HK-2 (cell line): ENCODE measurements at regions not wholly inside any gene's neighbourhood (a gene's known extent, or its start where the extent isn't known, plus 50 kb on each side); places are given as distances from the start of the nearest gene placed in this dataset.

Source experiments
- DNase-seq: peaks from one replicate; pipeline ENCODE4 v3.0.0-alpha.2; 2018; ENCODE audit not compliant: unreplicated experiment

DNA sequence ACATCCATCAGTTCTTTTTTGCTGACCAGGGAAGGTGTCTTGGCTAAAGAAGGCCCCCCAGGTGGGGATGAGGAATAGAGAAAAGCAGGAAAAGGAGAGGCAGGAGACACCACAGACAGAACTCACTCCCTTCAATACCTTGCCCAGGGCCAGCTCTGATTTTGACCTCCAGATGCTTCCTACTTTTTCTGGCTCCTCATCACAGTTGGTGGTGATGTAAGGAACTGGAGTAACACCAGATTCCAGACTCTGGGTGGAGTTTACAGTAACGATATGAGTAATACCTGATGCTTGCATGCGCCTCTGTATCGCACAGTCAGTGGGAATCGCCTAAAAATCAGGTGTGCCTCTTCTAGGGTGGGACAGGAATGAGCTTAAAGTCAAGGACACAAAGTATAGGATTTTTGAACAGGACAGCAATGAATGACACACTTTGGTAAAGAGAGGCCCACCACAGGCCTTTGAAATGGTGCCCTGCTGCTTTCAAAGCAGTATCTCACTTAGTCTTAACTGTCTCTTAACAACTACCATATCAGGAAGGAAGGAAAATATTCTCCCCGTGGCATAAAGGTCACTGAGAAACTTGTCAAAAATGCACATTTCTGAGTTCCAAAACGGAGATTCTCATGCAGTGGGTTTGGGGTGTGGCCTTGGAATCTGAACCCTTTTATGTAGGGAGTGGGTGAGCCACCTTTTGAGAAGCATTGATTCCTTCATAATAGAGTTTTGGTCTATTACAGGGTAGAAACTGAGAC is 140.8 kb downstream of the SNX19 start:
- DNase-seq = no peak

DNA sequence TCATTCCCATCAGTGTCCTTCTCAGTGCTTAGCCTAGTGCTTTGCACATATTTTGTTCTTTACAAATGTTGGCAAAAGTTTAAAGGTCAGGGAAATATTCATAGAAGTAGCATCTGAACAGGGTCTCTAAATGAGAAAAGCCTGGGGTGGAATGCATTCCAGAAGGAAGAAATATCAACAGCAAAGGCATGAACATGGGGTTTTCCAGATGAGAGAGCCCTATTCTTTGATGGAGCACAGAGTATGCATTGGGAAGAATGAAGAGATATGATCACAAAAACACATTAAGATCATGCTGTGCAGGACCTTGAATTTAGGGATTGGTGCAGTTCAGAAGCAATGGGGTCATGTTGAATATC is 140.2 kb downstream of the SNX19 start:
- DNase-seq = no peak

GRCh38 chr11:130778026-130778425 is 138.3 kb downstream of the SNX19 start:
- no peak for DNase-seq

GRCh38 chr11:130778705-130779104 is 137.6 kb downstream of the SNX19 start:
- DNase-seq = no peak

- DNase-seq = no peak
Measured at GRCh38 chr11:130779267-130779666, 137.0 kb downstream of the SNX19 start.

- DNase-seq = no peak
Measured at GRCh38 chr11:130779943-130780342, 136.3 kb downstream of the SNX19 start.

- no peak for DNase-seq
Measured at GRCh38 chr11:130780437-130780836, 135.8 kb downstream of the SNX19 start.

DNA sequence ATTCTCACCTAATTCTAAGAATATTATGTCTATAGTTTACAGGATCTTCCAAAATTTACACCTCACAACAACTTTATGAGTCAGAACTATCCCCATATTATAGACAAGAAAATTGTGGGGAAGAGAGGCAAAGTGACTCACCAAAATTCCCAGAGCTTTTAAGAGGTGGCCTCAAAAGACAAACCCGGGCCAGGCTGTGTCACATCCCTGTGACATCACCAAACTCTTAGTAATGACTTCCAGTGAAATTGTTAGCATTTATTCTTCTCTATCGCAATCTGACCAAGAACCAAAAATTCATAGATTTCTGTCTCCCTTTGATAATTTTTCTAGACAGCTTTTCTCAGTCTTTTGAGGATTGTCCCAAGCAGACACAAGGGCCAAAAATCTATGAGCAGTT is 134.3 kb downstream of the SNX19 start:
- DNase-seq = peak; percentile 28

GRCh38 chr11:130782361-130783222 is 133.7 kb downstream of the SNX19 start:
- DNase-seq = no peak

DNA sequence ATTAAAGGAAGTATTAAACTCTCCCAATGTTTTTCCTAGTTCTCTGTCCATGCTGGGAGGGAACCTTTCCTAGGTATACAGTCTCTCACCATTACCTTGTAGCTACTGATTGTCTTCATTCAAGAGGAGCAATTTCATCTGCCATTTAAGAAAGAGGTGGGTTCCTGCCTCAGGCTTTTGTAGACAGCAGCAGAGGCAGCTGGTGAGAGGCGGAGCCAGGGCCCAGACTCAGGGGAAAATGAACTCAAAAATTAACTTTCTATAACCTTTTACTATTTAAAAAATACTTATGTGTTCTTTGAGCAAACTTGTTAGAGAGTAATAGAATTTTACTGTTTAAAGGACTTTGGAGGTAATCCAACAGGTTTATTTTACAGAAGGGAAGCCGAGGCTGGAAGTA is 133.0 kb downstream of the SNX19 start:
- DNase-seq = no peak

- no peak for DNase-seq
Measured at GRCh38 chr11:130785380-130786116, 130.7 kb downstream of the SNX19 start.

DNA sequence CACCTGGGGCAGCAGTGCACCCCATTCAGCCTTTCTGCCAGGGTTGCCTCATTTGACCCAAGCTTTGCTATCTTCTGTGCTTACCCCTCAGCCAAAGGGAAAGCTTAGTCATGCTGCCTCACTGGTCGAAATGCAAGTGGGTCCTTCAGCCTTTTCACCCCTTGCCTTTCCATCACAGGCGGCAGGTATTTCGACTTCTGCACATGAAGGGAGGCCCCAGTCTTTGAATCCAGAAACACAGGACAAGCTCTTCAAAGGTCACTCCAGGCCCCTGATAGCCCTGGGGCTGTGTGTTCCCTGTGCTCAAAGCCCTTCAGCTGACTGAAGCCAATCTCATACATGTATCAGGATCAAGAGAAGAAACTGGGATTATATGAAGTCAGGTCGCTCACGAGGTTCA is 129.7 kb downstream of the SNX19 start:
- DNase-seq = no peak

DNA sequence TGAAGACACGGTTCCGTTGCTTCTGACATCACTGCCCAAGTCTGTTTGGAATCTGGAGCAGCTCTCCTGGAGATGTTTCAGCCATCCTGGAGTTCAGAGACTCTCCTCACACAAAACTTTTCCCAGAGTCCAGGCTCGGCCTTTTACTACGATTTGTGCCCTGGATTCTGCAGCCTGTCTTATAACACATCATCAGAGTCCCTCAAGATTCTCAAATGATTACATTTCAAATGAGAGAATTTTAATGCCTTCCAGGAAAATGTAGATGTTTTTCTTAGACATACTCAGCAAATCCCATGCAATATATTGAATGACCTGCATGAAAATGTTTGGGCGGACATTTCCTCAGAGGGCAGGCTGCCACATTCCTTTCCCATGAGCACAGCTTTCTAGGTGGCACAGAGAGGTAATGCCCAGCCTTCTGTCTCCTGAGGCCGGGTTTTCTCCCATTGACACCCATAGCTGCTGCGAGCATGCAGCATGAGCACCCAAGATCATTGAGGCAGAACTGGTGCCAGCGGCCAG is 129.1 kb downstream of the SNX19 start:
- peak; percentile 55 for DNase-seq

DNA sequence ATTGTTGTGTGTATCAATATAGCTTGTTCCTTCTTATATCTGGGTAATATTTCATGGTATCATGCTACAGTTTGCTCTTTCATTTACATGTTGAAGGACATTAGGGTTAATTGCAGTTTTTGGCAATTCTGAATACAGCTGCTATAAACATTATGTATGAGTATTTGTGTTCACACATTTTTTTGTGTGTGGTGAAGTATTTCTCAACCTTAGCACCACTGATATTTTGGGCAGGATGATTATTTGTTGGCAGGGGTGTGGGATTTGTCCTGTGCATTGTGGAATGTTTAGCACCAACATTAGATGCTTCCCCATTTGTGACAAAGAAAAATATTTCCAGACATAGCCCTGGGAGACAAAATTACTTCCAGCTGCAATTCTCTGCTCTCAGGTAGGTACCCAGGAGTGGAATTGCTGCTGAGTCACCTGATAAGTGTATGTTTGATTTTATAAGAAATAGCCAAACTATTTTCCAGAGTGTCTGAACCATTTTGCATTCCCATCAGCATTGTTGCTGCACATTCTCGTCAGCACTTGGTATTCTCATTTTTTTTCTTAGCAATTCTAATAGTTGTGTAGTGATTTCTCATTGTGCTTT is 128.2 kb downstream of the SNX19 start:
- no peak for DNase-seq

- no peak for DNase-seq
Measured at GRCh38 chr11:130789056-130789640, 127.1 kb downstream of the SNX19 start.

- no peak for DNase-seq
Measured at GRCh38 chr11:130790689-130791088, 125.6 kb downstream of the SNX19 start.

GRCh38 chr11:130792772-130793171 is 123.5 kb downstream of the SNX19 start:
- DNase-seq = no peak

DNA sequence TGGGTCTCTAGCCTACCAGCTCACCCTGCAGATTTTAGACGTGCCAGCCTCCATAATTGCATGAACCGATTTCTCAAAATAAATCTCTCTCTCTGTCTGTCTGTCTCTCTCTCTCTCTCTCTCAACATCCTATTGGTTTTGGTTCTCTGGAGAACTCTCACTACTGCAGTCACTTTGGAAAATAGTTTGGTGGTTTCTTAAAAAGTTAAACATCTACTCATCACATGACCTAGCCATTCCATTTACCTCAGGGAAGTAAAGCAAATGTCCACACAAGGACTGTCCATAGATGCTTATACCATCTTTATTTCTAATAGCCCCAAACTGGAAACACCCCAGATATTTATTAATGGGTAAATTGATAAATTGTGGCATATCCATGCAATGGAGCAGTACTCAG is 119.5 kb downstream of the SNX19 start:
- DNase-seq = no peak

DNA sequence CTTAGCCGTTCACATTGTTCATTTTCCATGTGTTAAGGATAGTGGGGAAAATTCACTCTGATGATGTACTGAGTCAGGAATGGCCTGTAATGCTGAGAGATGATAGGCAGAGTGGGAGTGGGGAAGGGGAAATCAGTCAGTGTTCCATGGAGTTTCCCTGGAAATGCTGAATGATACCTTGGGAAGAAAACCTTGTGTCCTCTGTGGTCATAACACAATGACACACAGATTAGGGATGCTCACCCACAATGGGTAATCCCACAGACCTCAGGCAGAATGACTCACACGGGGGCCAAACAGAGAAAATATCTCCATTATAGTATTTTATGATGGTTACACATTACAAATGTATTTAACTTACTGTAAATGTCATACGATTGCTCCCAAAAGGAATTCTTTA is 118.0 kb downstream of the SNX19 start:
- peak; percentile 42 for DNase-seq

GRCh38 chr11:130798801-130799200 is 117.5 kb downstream of the SNX19 start:
- no peak for DNase-seq

DNA sequence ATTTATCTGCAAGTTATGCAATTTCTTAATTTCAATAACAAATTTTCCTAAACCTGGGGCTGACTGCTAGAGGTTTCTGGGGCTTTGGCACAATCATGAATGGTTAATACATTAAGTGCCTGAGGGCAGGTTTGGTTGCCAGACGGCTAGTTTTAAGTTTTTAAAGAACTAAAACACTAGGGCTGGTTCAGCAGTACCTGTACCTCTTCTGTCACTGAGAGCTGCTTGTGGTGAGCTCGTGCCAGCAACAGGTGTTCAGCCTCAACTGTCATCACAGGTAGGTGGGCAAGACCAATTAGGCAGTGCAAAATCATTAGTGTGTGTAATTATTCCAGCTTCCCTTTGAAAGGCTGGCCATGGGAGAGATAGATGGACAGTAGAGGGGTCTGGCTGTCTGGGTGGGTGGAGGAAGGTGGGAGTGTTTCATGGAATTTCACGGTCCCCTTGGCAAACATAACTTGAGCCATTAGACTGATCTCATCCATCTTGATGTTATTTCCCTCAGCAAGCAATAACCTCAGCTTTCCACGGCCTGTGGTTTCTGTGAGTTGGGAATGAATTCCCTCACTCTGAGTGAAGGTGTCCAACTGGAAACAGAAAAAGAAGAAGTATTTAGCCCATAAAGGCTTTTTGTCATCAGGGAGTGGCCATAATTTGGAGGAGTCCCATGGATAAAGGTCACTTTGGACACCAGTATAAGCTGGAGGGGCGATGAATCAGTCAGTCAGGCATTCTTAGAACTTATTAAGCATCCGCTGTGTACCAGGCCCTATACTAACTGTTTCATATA is 114.8 kb downstream of the SNX19 start:
- peak; percentile 33 for DNase-seq
